MM.1S (cell line): ENCODE measurements at regions not wholly inside any gene's neighbourhood (a gene's known extent, or its start where the extent isn't known, plus 50 kb on each side); places are given as distances from the start of the nearest gene placed in this dataset.

Experiments
- DNase-seq: peaks from one replicate; pipeline ENCODE4 v3.0.0-alpha.2; 2015
- H2AFZ ChIP-seq: fragments of 300-600 bp; sonication (generic); 2 replicates; pipeline ENCODE4 v1.6.0; 2016; ENCODE audit warnings: antibody characterized with exemption, low read length
- H3F3A ChIP-seq: fragments of 300-600 bp; sonication (generic); 2 replicates; pipeline ENCODE4 v1.6.1; 2016; ENCODE audit warnings: mild to moderate bottlenecking, antibody characterized with exemption, low read length, moderate library complexity, mixed read lengths; ENCODE audit not compliant: insufficient read depth
- H3K27ac ChIP-seq: fragments of 300-600 bp; sonication (generic); 2 replicates; pipeline ENCODE4 v1.5.1; 2016; ENCODE audit warnings: mild to moderate bottlenecking, low read length
- H3K27me3 ChIP-seq: fragments of 300-600 bp; sonication (generic); replicated peaks from 2 replicates; pipeline ENCODE4 v1.6.0; 2016; ENCODE audit warnings: low read length; ENCODE audit not compliant: insufficient read depth
- H3K36me3 ChIP-seq: fragments of 300-600 bp; sonication (generic); replicated peaks from 2 replicates; pipeline ENCODE4 v1.6.1; 2016; ENCODE audit warnings: mild to moderate bottlenecking, low read length, mixed read lengths; ENCODE audit not compliant: insufficient read depth
- H3K4me1 ChIP-seq: fragments of 300-600 bp; sonication (generic); 2 replicates; pipeline ENCODE4 v1.6.1; 2016; ENCODE audit warnings: low read length, mixed read lengths
- H3K4me2 ChIP-seq: fragments of 300-600 bp; sonication (generic); 2 replicates; pipeline ENCODE4 v1.6.0; 2016; ENCODE audit warnings: low read depth, low read length
- H3K4me3 ChIP-seq: fragments of 300-600 bp; sonication (generic); 2 replicates; pipeline ENCODE4 v1.5.1; 2016; ENCODE audit warnings: low read length, mixed read lengths
- H3K79me2 ChIP-seq: fragments of 300-600 bp; sonication (generic); 2 replicates; pipeline ENCODE4 v1.6.1; 2016; ENCODE audit warnings: mixed run types, low read length, mixed read lengths
- H3K9ac ChIP-seq: fragments of 300-600 bp; sonication (generic); 2 replicates; pipeline ENCODE4 v1.6.1; 2016; ENCODE audit warnings: low read length, mixed read lengths
- H3K9me2 ChIP-seq: fragments of 300-600 bp; sonication (generic); replicated peaks from 2 replicates; pipeline ENCODE4 v1.6.1; 2016; ENCODE audit warnings: mild to moderate bottlenecking, low read length, mixed read lengths; ENCODE audit not compliant: insufficient read depth
- H3K9me3 ChIP-seq: fragments of 300-600 bp; sonication (generic); replicated peaks from 2 replicates; pipeline ENCODE4 v1.6.1; 2016; ENCODE audit warnings: mild to moderate bottlenecking, low read length, mixed read lengths; ENCODE audit not compliant: insufficient read depth
- H4K20me1 ChIP-seq: fragments of 300-600 bp; sonication (generic); 2 replicates; pipeline ENCODE4 v1.6.1; 2016; ENCODE audit warnings: mild to moderate bottlenecking, low read length, moderate library complexity, mixed read lengths; ENCODE audit not compliant: insufficient read depth
- EZH2 ChIP-seq: fragments of 300-600 bp; sonication (generic); optimal IDR thresholded peaks from 2 replicates; pipeline ENCODE3; 2017; ENCODE audit warnings: low read depth, mild to moderate bottlenecking, antibody characterized with exemption, low read length, mixed read lengths
- EZH2phosphoT487 ChIP-seq: fragments of 300-600 bp; sonication (generic); IDR thresholded peaks from 2 replicates; pipeline ENCODE4 v1.6.1; 2018; ENCODE audit warnings: antibody characterized with exemption, low read length
- TF ChIP-seq, protein P1 (sequence below): fragments of 300-600 bp; sonication (generic); IDR thresholded peaks from 2 replicates; pipeline ENCODE4 v1.5.1; 2016; ENCODE audit warnings: antibody characterized with exemption, low read length, mixed read lengths

DNA sequence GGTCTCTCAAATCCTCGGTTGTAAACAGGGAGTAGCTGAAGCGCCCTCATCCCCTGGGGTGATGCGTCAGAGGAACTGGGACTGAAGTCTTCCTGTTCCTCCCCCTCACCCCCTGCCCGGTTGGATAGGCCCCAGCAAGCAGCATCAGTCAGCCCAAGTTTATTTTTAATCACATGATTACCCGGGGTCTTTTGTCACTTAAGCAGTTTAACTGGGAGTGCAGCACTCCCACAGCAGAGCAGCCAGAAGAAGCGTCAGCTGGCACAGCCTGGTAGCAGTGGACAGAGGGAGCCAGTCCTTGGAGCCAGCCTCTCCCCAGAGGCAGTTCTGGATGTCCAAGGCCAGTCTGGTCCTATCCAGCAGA lies 342.1 kb downstream of the CTTN start:
- Histone ChIP-seq H3K36me3 (no peaks in the 10 kb centered on the region), H3K4me3 (no peak overlapping the region), H3K4me1 (no peaks in the 10 kb centered on the region), H3K4me2 (no peak overlapping the region), H3K9me3 (no peaks in the 10 kb centered on the region), H3K9ac (no peak overlapping the region), H4K20me1 (no peaks in the 10 kb centered on the region), H3K79me2 (no peaks in the 10 kb centered on the region), H3F3A (no peaks in the 10 kb centered on the region), H3K27ac (no peak overlapping the region), H3K27me3 (peaks cover 91% of the 10 kb centered on the region), H3K9me2 (no peaks in the 10 kb centered on the region), H2AFZ (no peak overlapping the region)
- no peak for DNase-seq
- TF ChIP-seq EZH2 (no peak), EZH2phosphoT487 (no peak)
- TF ChIP-seq, protein P1, sequence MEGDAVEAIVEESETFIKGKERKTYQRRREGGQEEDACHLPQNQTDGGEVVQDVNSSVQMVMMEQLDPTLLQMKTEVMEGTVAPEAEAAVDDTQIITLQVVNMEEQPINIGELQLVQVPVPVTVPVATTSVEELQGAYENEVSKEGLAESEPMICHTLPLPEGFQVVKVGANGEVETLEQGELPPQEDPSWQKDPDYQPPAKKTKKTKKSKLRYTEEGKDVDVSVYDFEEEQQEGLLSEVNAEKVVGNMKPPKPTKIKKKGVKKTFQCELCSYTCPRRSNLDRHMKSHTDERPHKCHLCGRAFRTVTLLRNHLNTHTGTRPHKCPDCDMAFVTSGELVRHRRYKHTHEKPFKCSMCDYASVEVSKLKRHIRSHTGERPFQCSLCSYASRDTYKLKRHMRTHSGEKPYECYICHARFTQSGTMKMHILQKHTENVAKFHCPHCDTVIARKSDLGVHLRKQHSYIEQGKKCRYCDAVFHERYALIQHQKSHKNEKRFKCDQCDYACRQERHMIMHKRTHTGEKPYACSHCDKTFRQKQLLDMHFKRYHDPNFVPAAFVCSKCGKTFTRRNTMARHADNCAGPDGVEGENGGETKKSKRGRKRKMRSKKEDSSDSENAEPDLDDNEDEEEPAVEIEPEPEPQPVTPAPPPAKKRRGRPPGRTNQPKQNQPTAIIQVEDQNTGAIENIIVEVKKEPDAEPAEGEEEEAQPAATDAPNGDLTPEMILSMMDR: no peak

GRCh38 chr11:70741085-70741484 lies 342.8 kb downstream of the CTTN start:
- H3K4me1 ChIP-seq: no peaks in the 10 kb centered on the region
- no peak overlapping the region for H3K4me2 ChIP-seq
- H3K27ac ChIP-seq: no peak overlapping the region
- DNase-seq: no peak
- H3F3A ChIP-seq: no peaks in the 10 kb centered on the region
- H3K9ac ChIP-seq: no peak overlapping the region
- no peak overlapping the region for H2AFZ ChIP-seq
- H4K20me1 ChIP-seq: no peaks in the 10 kb centered on the region
- no peaks in the 10 kb centered on the region for H3K9me2 ChIP-seq
- peaks cover 92% of the 10 kb centered on the region for H3K27me3 ChIP-seq
- H3K36me3 ChIP-seq: no peaks in the 10 kb centered on the region
- no peak overlapping the region for H3K4me3 ChIP-seq
- H3K79me2 ChIP-seq: no peaks in the 10 kb centered on the region
- no peak for TF ChIP-seq EZH2
- TF ChIP-seq, protein P1: no peak
- no peak for TF ChIP-seq EZH2phosphoT487
- H3K9me3 ChIP-seq: no peaks in the 10 kb centered on the region

GRCh38 chr11:70742553-70743291 lies 344.4 kb downstream of the CTTN start:
- Histone ChIP-seq H3K9ac (no peak overlapping the region), H3K36me3 (no peaks in the 10 kb centered on the region), H3K4me2 (no peak overlapping the region), H3F3A (no peaks in the 10 kb centered on the region), H3K79me2 (no peaks in the 10 kb centered on the region), H4K20me1 (no peaks in the 10 kb centered on the region), H3K27ac (no peak overlapping the region), H2AFZ (no peak overlapping the region), H3K27me3 (peaks cover 76% of the 10 kb centered on the region), H3K9me3 (no peaks in the 10 kb centered on the region), H3K4me1 (no peaks in the 10 kb centered on the region), H3K9me2 (no peaks in the 10 kb centered on the region), H3K4me3 (no peak overlapping the region)
- no peak for DNase-seq
- TF ChIP-seq EZH2phosphoT487 (no peak), EZH2 (no peak)
- TF ChIP-seq, protein P1: no peak
